HL-60 (cell line): ENCODE measurements at regions not wholly inside any gene's neighbourhood (a gene's known extent, or its start where the extent isn't known, plus 50 kb on each side); places are given as distances from the start of the nearest gene placed in this dataset.

ENCODE experiments used
- DNase-seq, 2 experiments: peaks; one replicate each; pipeline ENCODE4 v3.0.0-alpha.2; 2010 to 2020; ENCODE audit warnings: low read depth in 1 of 2, low spot score in 1 of 2
- H3K27ac ChIP-seq: fragments of 250-450 bp; sonication (Bioruptor Pico); replicated peaks from 2 replicates; pipeline ENCODE4 v1.5.1; 2020; ENCODE audit warnings: mild to moderate bottlenecking, moderate library complexity
- H3K27me3 ChIP-seq: fragments of 250-450 bp; sonication (Bioruptor Pico); 2 replicates; pipeline ENCODE4 v1.5.1; 2021; ENCODE audit warnings: mild to moderate bottlenecking, moderate library complexity; ENCODE audit not compliant: insufficient read depth, poor library complexity, severe bottlenecking
- H3K4me3 ChIP-seq: replicated peaks from 2 replicates; pipeline ENCODE4 v1.5.1; 2011; ENCODE audit warnings: mild to moderate bottlenecking, control low read depth, low read length; ENCODE audit not compliant: insufficient read depth
- GABPA ChIP-seq: IDR thresholded peaks from 2 replicates; pipeline ENCODE4 v1.6.1; 2012; ENCODE audit warnings: low read depth
- POLR2AphosphoS5 ChIP-seq: IDR thresholded peaks from 2 replicates; pipeline ENCODE4 v1.6.1; 2012; ENCODE audit warnings: low read depth
- REST ChIP-seq: IDR thresholded peaks from 2 replicates; pipeline ENCODE4 v1.6.1; 2012; ENCODE audit warnings: low read depth; ENCODE audit not compliant: insufficient replicate concordance
- SPI1 ChIP-seq: IDR thresholded peaks from 2 replicates; pipeline ENCODE4 v1.6.1; 2012; ENCODE audit warnings: low read depth, mild to moderate bottlenecking, borderline replicate concordance
- TF ChIP-seq, protein P1 (sequence below): IDR thresholded peaks from one replicate; pipeline ENCODE4 v1.5.1; 2011; ENCODE audit warnings: low read length, control low read depth, inconsistent platforms; ENCODE audit not compliant: insufficient read depth

- no peak overlapping the region for H3K4me3 ChIP-seq
- DNase-seq, result no peak
- TF ChIP-seq REST, result no peak
- TF ChIP-seq SPI1, result no peak
- TF ChIP-seq POLR2AphosphoS5, result no peak
- TF ChIP-seq, protein P1, sequence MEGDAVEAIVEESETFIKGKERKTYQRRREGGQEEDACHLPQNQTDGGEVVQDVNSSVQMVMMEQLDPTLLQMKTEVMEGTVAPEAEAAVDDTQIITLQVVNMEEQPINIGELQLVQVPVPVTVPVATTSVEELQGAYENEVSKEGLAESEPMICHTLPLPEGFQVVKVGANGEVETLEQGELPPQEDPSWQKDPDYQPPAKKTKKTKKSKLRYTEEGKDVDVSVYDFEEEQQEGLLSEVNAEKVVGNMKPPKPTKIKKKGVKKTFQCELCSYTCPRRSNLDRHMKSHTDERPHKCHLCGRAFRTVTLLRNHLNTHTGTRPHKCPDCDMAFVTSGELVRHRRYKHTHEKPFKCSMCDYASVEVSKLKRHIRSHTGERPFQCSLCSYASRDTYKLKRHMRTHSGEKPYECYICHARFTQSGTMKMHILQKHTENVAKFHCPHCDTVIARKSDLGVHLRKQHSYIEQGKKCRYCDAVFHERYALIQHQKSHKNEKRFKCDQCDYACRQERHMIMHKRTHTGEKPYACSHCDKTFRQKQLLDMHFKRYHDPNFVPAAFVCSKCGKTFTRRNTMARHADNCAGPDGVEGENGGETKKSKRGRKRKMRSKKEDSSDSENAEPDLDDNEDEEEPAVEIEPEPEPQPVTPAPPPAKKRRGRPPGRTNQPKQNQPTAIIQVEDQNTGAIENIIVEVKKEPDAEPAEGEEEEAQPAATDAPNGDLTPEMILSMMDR, result no peak
- TF ChIP-seq GABPA, result no peak
- H3K27ac ChIP-seq, result no peak overlapping the region
- H3K27me3 ChIP-seq, result peaks cover 3% of the 10 kb centered on the region
Measured at GRCh38 chr18:47404845-47405244, 153.4 kb upstream of the SKOR2 start.

DNA sequence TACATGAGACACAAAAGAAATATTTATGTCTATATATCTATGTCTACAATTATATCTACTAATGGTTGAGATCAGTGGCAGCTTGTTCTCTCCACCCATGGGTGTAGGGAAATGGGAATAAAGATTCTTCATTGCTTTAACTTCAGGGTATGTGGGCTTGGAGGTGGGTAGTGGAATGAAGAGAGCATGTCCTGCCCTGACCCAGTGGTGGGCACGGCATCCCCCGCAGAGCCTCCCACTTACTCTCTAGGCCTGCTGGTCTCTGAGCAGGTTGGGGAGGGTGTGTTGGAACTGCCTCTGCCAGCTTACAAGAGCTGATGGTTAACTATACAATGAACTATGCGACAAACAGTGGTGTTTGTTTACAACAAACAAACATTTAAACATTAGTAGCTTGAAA, 152.5 kb upstream of the SKOR2 start:
- no peak overlapping the region for H3K27ac ChIP-seq
- TF ChIP-seq GABPA (no peak), POLR2AphosphoS5 (no peak), REST (no peak), SPI1 (no peak)
- TF ChIP-seq, protein P1, result no peak
- no peak for DNase-seq
- H3K27me3 ChIP-seq, result peaks cover 3% of the 10 kb centered on the region
- no peak overlapping the region for H3K4me3 ChIP-seq

GRCh38 chr18:47403317-47403716, 151.9 kb upstream of the SKOR2 start:
- H3K4me3 ChIP-seq, result no peak overlapping the region
- TF ChIP-seq POLR2AphosphoS5, result no peak
- no peak for TF ChIP-seq SPI1
- H3K27ac ChIP-seq, result no peak overlapping the region
- peaks cover 3% of the 10 kb centered on the region for H3K27me3 ChIP-seq
- no peak for DNase-seq

- Histone ChIP-seq H3K4me3 (no peak overlapping the region), H3K27ac (no peak overlapping the region), H3K27me3 (peaks cover 3% of the 10 kb centered on the region)
- no peak for DNase-seq
- TF ChIP-seq REST, result no peak
- TF ChIP-seq GABPA, result no peak
- TF ChIP-seq, protein P1, result no peak
- TF ChIP-seq SPI1, result no peak
Measured at GRCh38 chr18:47399475-47399874, 148.0 kb upstream of the SKOR2 start.
